ENCODE measurements at regions not wholly inside any gene's neighbourhood (a gene's known extent, or its start where the extent isn't known, plus 50 kb on each side); places are given as distances from the start of the nearest gene placed in this dataset.
"Not testable (repeated sequence)": the region's sequence is repeated elsewhere in the genome, so short reads cannot be mapped to it uniquely, and the experiment has no call there.

DNA sequence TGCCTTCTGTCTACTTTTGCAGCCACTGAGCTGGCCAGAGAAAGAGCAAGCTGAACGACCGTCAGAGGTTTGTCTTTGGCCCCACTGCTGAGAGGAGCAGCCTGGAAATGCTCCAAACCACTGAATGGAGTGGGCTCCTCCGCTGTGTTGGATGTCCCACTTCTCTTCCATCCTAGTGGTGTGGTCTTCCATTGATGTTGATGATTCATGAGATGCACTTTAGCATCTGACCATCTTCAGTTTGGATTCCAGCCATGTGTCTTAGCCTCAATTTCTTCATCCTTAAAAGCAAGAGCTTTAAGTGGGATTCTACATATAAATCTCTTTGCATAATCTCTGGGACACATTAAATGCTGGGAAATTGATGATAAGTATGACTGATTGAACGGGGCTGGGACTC lies 276.9 kb downstream of the SIPA1L2 start:
- Histone ChIP-seq H3K4me2 (ENCODE audit: low read length) (no peak overlapping the region), H3K36me3 (ENCODE audit: control insufficient read depth, insufficient read depth, low read length) (no peaks in the 10 kb centered on the region), H3K4me3 (ENCODE audit: low read depth, low read length) (no peak overlapping the region), H2AFZ (no peak overlapping the region), H3K27ac (no peak overlapping the region), H3K27me3 (ENCODE audit: control insufficient read depth, insufficient read depth, low read length) (no peaks in the 10 kb centered on the region), H3K4me1 (no peaks in the 10 kb centered on the region), H3K79me2 (no peaks in the 10 kb centered on the region), H3K9me3 (ENCODE audit: control insufficient read depth, low read length) (no peaks in the 10 kb centered on the region), H3K9ac (no peak overlapping the region)
- no peak for TF ChIP-seq CTCF (IDR thresholded peaks at IDR 0.05)

GRCh38 chr1:232352366-232352765 lies 277.6 kb downstream of the SIPA1L2 start:
- Histone ChIP-seq H3K4me1 (no peaks in the 10 kb centered on the region), H3K4me2 (ENCODE audit: low read length) (no peak overlapping the region), H3K27me3 (ENCODE audit: control insufficient read depth, insufficient read depth, low read length) (no peaks in the 10 kb centered on the region), H3K9me3 (ENCODE audit: control insufficient read depth, low read length) (no peaks in the 10 kb centered on the region), H3K36me3 (ENCODE audit: control insufficient read depth, insufficient read depth, low read length) (no peaks in the 10 kb centered on the region), H3K9ac (no peak overlapping the region), H2AFZ (no peak overlapping the region), H3K4me3 (ENCODE audit: low read depth, low read length) (no peak overlapping the region), H3K27ac (no peak overlapping the region), H3K79me2 (no peaks in the 10 kb centered on the region)
- no peak for TF ChIP-seq CTCF (IDR thresholded peaks at IDR 0.05)

DNA sequence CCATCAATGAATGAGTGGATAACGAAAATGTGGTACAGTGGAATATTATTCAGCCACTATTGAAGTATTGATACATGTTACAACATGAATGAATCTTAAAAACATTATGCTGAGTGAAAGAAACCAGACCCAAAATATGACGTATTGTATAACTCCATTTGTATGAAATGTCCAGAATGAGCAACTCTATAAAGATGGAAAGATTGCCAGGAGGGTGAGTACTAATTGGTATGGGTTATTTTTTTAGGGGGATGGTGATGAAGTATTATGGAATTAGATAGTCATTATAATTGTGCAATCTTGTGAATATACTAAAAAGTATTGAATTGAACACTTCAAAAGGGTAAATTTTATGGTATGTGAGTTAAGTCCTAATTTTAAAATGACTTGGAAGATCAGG lies 278.6 kb downstream of the SIPA1L2 start:
- no peak overlapping the region for H2AFZ ChIP-seq
- H3K36me3 ChIP-seq (ENCODE audit: control insufficient read depth, insufficient read depth, low read length) = no peaks in the 10 kb centered on the region
- TF ChIP-seq CTCF (IDR thresholded peaks at IDR 0.05) = no peak
- no peaks in the 10 kb centered on the region for H3K27me3 ChIP-seq (ENCODE audit: control insufficient read depth, insufficient read depth, low read length)
- no peak overlapping the region for H3K27ac ChIP-seq
- no peak overlapping the region for H3K4me3 ChIP-seq (ENCODE audit: low read depth, low read length)
- no peaks in the 10 kb centered on the region for H3K4me1 ChIP-seq
- no peaks in the 10 kb centered on the region for H3K9me3 ChIP-seq (ENCODE audit: control insufficient read depth, low read length)
- no peaks in the 10 kb centered on the region for H3K79me2 ChIP-seq
- H3K4me2 ChIP-seq (ENCODE audit: low read length) = no peak overlapping the region
- H3K9ac ChIP-seq = no peak overlapping the region

DNA sequence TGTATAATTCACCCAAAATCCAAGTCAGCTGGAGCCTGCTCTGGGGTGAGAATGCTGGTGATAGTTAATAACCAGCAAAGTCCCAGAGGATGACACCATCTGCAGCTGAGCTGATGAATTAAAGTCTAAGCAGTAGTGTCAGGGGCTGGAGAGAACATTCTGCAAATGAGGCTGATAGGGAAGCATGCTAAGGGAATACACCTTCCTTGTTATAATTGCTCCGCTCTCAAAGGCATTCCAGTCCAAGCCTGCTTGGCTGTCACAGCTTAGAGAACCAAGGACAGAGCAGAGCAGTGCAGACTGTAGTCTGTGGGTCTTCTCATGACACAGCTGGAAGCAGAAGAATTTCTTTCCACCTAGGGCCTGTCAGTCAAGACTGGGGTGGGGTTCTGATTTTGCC lies 283.1 kb downstream of the SIPA1L2 start:
- H3K9me3 ChIP-seq (ENCODE audit: control insufficient read depth, low read length) = no peaks in the 10 kb centered on the region
- H3K27ac ChIP-seq = no peak overlapping the region
- no peak overlapping the region for H3K9ac ChIP-seq
- no peaks in the 10 kb centered on the region for H3K27me3 ChIP-seq (ENCODE audit: control insufficient read depth, insufficient read depth, low read length)
- H3K4me3 ChIP-seq (ENCODE audit: low read depth, low read length) = no peak overlapping the region
- H2AFZ ChIP-seq = no peak overlapping the region
- no peak overlapping the region for H3K4me2 ChIP-seq (ENCODE audit: low read length)
- no peak for TF ChIP-seq CTCF (IDR thresholded peaks at IDR 0.05)
- no peaks in the 10 kb centered on the region for H3K79me2 ChIP-seq
- no peaks in the 10 kb centered on the region for H3K36me3 ChIP-seq (ENCODE audit: control insufficient read depth, insufficient read depth, low read length)
- H3K4me1 ChIP-seq = no peaks in the 10 kb centered on the region

DNA sequence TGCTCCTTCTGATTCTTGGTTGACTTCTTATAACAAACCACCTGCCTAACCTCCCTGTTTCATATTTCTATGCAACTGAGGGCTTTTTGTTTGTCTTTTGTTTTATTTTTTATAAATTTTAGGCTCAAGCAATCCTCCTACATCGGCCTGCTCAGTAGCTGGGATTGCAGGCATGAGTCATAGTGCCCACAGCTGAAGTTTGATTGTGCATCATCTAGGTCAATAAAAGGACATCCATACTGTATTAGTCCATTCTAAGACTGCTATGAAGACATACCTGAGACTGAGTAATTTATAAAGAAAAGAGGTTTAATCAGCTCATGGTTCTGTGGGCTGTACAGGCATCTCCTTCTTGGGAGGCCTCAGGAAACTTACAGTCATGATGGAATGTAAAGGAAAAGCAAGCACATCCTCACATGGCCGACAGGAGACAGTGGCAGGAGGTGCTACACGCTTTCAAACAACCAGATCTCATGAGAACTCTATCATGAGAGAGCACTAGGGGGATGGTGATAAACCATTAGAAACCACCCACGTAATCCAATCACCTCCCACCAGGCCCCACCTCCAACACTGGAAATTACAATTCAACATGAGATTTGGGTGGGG lies 285.0 kb downstream of the SIPA1L2 start:
- TF ChIP-seq CTCF (IDR thresholded peaks at IDR 0.05) = no peak

GRCh38 chr1:232344186-232344585 lies 285.7 kb downstream of the SIPA1L2 start:
- not testable (repeated sequence) for H3K4me1 ChIP-seq; H3K9ac ChIP-seq; H3K27me3 ChIP-seq (ENCODE audit: control insufficient read depth, insufficient read depth, low read length); H3K4me3 ChIP-seq (ENCODE audit: low read depth, low read length); H3K36me3 ChIP-seq (ENCODE audit: control insufficient read depth, insufficient read depth, low read length); H2AFZ ChIP-seq; H3K79me2 ChIP-seq; H3K9me3 ChIP-seq (ENCODE audit: control insufficient read depth, low read length); H3K4me2 ChIP-seq (ENCODE audit: low read length); H3K27ac ChIP-seq

More for the DNA sequence above, 285.0 kb downstream of the SIPA1L2 start:
- no peak overlapping the region for H2AFZ ChIP-seq
- H3K9me3 ChIP-seq (ENCODE audit: control insufficient read depth, low read length) = no peaks in the 10 kb centered on the region
- H3K4me1 ChIP-seq = no peaks in the 10 kb centered on the region
- no peaks in the 10 kb centered on the region for H3K36me3 ChIP-seq (ENCODE audit: control insufficient read depth, insufficient read depth, low read length)
- no peak overlapping the region for H3K4me3 ChIP-seq (ENCODE audit: low read depth, low read length)
- no peaks in the 10 kb centered on the region for H3K79me2 ChIP-seq
- H3K27ac ChIP-seq = no peak overlapping the region
- no peak overlapping the region for H3K9ac ChIP-seq
- no peak overlapping the region for H3K4me2 ChIP-seq (ENCODE audit: low read length)
- H3K27me3 ChIP-seq (ENCODE audit: control insufficient read depth, insufficient read depth, low read length) = no peaks in the 10 kb centered on the region
